A673 (cell line): ENCODE measurements at regions not wholly inside any gene's neighbourhood (a gene's known extent, or its start where the extent isn't known, plus 50 kb on each side); places are given as distances from the start of the nearest gene placed in this dataset.

Experiments
- EZH2 ChIP-seq: fragments of 200-600 bp; sonication (generic); IDR thresholded peaks from 2 replicates; pipeline ENCODE4 v1.6.1; 2017; ENCODE audit warnings: borderline replicate concordance, low read depth, mild to moderate bottlenecking, mixed read lengths, antibody characterized with exemption, low read length; ENCODE audit not compliant: poor library complexity, severe bottlenecking
- TF ChIP-seq, protein P1 (sequence below): fragments of 300-800, 200-600 bp; sonication (generic); conservative IDR thresholded peaks from 2 replicates; pipeline ENCODE4 v1.5.1; 2017; ENCODE audit warnings: low read depth, mild to moderate bottlenecking, antibody characterized with exemption, low read length, moderate library complexity, mixed read lengths

DNA sequence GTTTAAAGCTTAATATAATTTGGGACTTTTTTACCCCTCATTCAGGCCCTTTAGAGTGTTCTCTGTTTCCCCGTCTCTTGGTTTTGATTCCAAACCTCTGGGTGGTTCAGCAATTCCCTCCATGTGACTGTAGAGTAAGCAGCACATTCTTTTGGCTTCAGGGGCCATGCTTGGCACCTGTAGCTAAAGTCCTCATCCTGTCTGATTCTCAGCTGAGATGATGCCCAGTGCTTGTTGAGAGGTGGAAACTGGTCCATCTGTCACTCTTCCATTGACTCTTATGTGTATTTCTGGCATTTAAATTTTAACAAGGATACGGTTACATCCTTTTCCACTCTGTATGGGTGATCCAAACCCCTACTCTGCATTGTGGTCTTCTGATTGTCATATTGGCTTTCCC is 127.1 kb downstream of the DIO2 start:
- TF ChIP-seq, protein P1, sequence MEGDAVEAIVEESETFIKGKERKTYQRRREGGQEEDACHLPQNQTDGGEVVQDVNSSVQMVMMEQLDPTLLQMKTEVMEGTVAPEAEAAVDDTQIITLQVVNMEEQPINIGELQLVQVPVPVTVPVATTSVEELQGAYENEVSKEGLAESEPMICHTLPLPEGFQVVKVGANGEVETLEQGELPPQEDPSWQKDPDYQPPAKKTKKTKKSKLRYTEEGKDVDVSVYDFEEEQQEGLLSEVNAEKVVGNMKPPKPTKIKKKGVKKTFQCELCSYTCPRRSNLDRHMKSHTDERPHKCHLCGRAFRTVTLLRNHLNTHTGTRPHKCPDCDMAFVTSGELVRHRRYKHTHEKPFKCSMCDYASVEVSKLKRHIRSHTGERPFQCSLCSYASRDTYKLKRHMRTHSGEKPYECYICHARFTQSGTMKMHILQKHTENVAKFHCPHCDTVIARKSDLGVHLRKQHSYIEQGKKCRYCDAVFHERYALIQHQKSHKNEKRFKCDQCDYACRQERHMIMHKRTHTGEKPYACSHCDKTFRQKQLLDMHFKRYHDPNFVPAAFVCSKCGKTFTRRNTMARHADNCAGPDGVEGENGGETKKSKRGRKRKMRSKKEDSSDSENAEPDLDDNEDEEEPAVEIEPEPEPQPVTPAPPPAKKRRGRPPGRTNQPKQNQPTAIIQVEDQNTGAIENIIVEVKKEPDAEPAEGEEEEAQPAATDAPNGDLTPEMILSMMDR = no peak
- TF ChIP-seq EZH2 = no peak
